GM18505 (cell line): ENCODE measurements at regions not wholly inside any gene's neighbourhood (a gene's known extent, or its start where the extent isn't known, plus 50 kb on each side); places are given as distances from the start of the nearest gene placed in this dataset.
"Not testable (repeated sequence)": the region's sequence is repeated elsewhere in the genome, so short reads cannot be mapped to it uniquely, and the experiment has no call there.

ENCODE experiments used
- ATAC-seq: cut with Tn5 transposase; IDR thresholded peaks from one replicate; pipeline ENCODE4 v1.9.1; 2021; ENCODE audit not compliant: unreplicated experiment
- POLR2A ChIP-seq: IDR thresholded peaks from 4 replicates; pipeline ENCODE4 v1.6.1; 2011; ENCODE audit warnings: borderline replicate concordance; ENCODE audit not compliant: insufficient read depth, insufficient read length; ENCODE audit errors: extremely low read depth

- TF ChIP-seq POLR2A, result no peak
- ATAC-seq, result no peak
Observed at GRCh38 chr13:100788540-100788939, 113.9 kb upstream of the TMTC4 start.

- no peak for ATAC-seq
- TF ChIP-seq POLR2A, result no peak
Observed at GRCh38 chr13:100787899-100788298, 113.3 kb upstream of the TMTC4 start.

GRCh38 chr13:100776686-100777085 lies 102.1 kb upstream of the TMTC4 start:
- not testable (repeated sequence) for ATAC-seq

GRCh38 chr13:100773923-100774663 lies 99.5 kb upstream of the TMTC4 start:
- no peak for TF ChIP-seq POLR2A
- no peak for ATAC-seq

- TF ChIP-seq POLR2A, result no peak
- ATAC-seq, result no peak
Observed at GRCh38 chr13:100773429-100773828, 98.8 kb upstream of the TMTC4 start.

GRCh38 chr13:100767192-100767591 lies 92.6 kb upstream of the TMTC4 start:
- no peak for ATAC-seq
- no peak for TF ChIP-seq POLR2A

- not testable (repeated sequence) for ATAC-seq
Observed at GRCh38 chr13:100766570-100766969, 92.0 kb upstream of the TMTC4 start.

- no peak for TF ChIP-seq POLR2A
- no peak for ATAC-seq
Observed at GRCh38 chr13:100764937-100765336, 90.3 kb upstream of the TMTC4 start.

- not testable (repeated sequence) for ATAC-seq
Observed at GRCh38 chr13:100762126-100762525, 87.5 kb upstream of the TMTC4 start.

GRCh38 chr13:100755891-100756290 lies 81.3 kb upstream of the TMTC4 start:
- ATAC-seq, result no peak
- TF ChIP-seq POLR2A, result no peak

GRCh38 chr13:100754459-100754858 lies 79.9 kb upstream of the TMTC4 start:
- ATAC-seq, result no peak
- TF ChIP-seq POLR2A, result no peak

- no peak for TF ChIP-seq POLR2A
- no peak for ATAC-seq
Observed at GRCh38 chr13:100753376-100753775, 78.8 kb upstream of the TMTC4 start.

- no peak for TF ChIP-seq POLR2A
- ATAC-seq, result no peak
Observed at GRCh38 chr13:100751826-100752225, 77.2 kb upstream of the TMTC4 start.

- no peak for TF ChIP-seq POLR2A
- no peak for ATAC-seq
Observed at GRCh38 chr13:100746953-100747683, 72.5 kb upstream of the TMTC4 start.
